ENCODE measurements at regions not wholly inside any gene's neighbourhood (a gene's known extent, or its start where the extent isn't known, plus 50 kb on each side); places are given as distances from the start of the nearest gene placed in this dataset.

DNA sequence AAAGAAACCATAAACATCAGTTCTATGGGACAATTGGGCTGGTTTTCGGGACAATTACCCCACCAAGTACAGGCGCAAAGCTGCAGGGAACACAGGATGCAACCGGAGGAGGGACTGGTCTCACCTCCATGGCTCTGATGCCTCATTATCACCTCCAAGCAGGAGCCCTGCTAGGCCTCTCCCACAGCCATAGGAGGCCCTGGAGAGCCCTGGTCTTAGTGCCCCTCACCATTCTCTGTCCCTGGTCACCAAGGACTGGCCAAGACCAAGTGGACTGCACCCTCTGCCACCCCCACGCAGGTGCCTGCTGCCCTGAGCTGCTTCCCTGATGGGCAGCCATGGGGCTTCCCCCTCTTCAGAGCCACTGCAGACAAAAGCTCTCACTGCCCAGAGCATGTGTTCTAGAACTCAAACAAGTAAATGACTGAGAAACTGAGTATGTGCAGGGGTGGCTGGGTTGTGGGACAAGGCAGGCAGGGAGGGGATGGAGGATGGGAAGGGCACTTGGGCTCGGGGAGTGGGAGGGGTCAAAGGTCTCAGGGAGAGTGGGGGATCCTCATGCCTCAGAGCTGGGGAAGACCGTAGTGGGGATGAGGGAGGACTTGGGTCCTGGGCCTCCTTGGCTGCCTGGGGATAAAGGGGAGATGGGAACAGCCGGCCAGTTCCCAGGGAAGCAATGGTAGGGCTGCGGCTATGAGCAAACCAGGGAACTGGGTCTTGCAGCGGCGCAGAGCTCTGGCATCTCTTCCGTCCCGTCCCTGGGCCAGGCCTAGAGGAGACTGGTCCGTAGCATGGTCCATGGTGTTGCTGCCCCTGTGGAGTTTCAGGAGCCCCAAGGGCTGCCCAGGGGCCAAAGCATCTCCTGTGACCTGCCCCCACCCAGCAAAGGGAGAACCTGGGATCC lies 435.1 kb downstream of the PREX1 start:
- TF ChIP-seq POLR2AphosphoS5 (IDR thresholded peaks at IDR 0.05; ENCODE audit: low read depth) = no peak
- TF ChIP-seq, protein P1, sequence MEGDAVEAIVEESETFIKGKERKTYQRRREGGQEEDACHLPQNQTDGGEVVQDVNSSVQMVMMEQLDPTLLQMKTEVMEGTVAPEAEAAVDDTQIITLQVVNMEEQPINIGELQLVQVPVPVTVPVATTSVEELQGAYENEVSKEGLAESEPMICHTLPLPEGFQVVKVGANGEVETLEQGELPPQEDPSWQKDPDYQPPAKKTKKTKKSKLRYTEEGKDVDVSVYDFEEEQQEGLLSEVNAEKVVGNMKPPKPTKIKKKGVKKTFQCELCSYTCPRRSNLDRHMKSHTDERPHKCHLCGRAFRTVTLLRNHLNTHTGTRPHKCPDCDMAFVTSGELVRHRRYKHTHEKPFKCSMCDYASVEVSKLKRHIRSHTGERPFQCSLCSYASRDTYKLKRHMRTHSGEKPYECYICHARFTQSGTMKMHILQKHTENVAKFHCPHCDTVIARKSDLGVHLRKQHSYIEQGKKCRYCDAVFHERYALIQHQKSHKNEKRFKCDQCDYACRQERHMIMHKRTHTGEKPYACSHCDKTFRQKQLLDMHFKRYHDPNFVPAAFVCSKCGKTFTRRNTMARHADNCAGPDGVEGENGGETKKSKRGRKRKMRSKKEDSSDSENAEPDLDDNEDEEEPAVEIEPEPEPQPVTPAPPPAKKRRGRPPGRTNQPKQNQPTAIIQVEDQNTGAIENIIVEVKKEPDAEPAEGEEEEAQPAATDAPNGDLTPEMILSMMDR (IDR thresholded peaks at IDR 0.05; ENCODE audit: insufficient read depth, low read length) = no peak
- TF ChIP-seq, protein P2, sequence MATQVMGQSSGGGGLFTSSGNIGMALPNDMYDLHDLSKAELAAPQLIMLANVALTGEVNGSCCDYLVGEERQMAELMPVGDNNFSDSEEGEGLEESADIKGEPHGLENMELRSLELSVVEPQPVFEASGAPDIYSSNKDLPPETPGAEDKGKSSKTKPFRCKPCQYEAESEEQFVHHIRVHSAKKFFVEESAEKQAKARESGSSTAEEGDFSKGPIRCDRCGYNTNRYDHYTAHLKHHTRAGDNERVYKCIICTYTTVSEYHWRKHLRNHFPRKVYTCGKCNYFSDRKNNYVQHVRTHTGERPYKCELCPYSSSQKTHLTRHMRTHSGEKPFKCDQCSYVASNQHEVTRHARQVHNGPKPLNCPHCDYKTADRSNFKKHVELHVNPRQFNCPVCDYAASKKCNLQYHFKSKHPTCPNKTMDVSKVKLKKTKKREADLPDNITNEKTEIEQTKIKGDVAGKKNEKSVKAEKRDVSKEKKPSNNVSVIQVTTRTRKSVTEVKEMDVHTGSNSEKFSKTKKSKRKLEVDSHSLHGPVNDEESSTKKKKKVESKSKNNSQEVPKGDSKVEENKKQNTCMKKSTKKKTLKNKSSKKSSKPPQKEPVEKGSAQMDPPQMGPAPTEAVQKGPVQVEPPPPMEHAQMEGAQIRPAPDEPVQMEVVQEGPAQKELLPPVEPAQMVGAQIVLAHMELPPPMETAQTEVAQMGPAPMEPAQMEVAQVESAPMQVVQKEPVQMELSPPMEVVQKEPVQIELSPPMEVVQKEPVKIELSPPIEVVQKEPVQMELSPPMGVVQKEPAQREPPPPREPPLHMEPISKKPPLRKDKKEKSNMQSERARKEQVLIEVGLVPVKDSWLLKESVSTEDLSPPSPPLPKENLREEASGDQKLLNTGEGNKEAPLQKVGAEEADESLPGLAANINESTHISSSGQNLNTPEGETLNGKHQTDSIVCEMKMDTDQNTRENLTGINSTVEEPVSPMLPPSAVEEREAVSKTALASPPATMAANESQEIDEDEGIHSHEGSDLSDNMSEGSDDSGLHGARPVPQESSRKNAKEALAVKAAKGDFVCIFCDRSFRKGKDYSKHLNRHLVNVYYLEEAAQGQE (IDR thresholded peaks at IDR 0.05; ENCODE audit: insufficient replicate concordance, low read depth) = no peak
